ENCODE measurements at regions not wholly inside any gene's neighbourhood (a gene's known extent, or its start where the extent isn't known, plus 50 kb on each side); places are given as distances from the start of the nearest gene placed in this dataset.

DNA sequence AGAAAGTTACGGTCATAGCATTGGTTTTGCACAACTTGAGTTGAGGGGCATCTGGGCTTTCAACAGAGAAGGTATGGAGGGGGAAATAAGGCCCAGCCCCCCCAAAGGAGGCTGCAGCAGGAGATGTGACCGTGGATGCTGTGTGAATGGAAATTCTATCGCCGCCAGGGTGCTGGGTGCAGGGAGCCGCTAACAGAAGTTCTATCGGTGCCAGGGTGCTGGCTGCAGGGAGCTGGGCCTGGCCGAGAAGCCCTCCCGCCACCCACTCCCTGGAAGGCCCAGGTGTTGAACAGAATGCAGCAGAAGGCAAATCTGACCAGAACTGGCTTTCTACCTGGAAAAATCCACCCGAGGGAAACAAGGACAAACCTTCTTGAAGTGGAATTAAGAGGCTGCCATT is 115.0 kb downstream of the SHANK2 start:
- no peaks in the 10 kb centered on the region for H3K4me1 ChIP-seq (ENCODE audit: control insufficient read depth, low read length)
- H3K36me3 ChIP-seq (ENCODE audit: control insufficient read depth, low read length) = no peaks in the 10 kb centered on the region
- H3K4me2 ChIP-seq (ENCODE audit: low read length) = no peak overlapping the region
- TF ChIP-seq EZH2phosphoT487 (IDR thresholded peaks at IDR 0.05; ENCODE audit: borderline replicate concordance, low read length) = no peak
- TF ChIP-seq, protein P1, sequence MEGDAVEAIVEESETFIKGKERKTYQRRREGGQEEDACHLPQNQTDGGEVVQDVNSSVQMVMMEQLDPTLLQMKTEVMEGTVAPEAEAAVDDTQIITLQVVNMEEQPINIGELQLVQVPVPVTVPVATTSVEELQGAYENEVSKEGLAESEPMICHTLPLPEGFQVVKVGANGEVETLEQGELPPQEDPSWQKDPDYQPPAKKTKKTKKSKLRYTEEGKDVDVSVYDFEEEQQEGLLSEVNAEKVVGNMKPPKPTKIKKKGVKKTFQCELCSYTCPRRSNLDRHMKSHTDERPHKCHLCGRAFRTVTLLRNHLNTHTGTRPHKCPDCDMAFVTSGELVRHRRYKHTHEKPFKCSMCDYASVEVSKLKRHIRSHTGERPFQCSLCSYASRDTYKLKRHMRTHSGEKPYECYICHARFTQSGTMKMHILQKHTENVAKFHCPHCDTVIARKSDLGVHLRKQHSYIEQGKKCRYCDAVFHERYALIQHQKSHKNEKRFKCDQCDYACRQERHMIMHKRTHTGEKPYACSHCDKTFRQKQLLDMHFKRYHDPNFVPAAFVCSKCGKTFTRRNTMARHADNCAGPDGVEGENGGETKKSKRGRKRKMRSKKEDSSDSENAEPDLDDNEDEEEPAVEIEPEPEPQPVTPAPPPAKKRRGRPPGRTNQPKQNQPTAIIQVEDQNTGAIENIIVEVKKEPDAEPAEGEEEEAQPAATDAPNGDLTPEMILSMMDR (IDR thresholded peaks at IDR 0.05; ENCODE audit: low read depth, low read length, poor library complexity, severe bottlenecking) = no peak
- H3K27me3 ChIP-seq (ENCODE audit: control insufficient read depth, low read length) = no peaks in the 10 kb centered on the region
- H3K4me3 ChIP-seq (ENCODE audit: low read length) = no peak overlapping the region
- H3K27ac ChIP-seq (ENCODE audit: low read depth, low read length) = no peak overlapping the region
- no peaks in the 10 kb centered on the region for H3F3A ChIP-seq (ENCODE audit: control insufficient read depth, insufficient read depth)
- no peaks in the 10 kb centered on the region for H3K79me2 ChIP-seq (ENCODE audit: control insufficient read depth, low read length)
- H3K9me3 ChIP-seq (ENCODE audit: control insufficient read depth, insufficient read depth, low read length) = no peaks in the 10 kb centered on the region
- H4K20me1 ChIP-seq (ENCODE audit: control insufficient read depth, insufficient read depth, low read depth, low read length) = no peaks in the 10 kb centered on the region
- H3K9me2 ChIP-seq (replicated peaks; ENCODE audit: control insufficient read depth, low read length) = no peaks in the 10 kb centered on the region

DNA sequence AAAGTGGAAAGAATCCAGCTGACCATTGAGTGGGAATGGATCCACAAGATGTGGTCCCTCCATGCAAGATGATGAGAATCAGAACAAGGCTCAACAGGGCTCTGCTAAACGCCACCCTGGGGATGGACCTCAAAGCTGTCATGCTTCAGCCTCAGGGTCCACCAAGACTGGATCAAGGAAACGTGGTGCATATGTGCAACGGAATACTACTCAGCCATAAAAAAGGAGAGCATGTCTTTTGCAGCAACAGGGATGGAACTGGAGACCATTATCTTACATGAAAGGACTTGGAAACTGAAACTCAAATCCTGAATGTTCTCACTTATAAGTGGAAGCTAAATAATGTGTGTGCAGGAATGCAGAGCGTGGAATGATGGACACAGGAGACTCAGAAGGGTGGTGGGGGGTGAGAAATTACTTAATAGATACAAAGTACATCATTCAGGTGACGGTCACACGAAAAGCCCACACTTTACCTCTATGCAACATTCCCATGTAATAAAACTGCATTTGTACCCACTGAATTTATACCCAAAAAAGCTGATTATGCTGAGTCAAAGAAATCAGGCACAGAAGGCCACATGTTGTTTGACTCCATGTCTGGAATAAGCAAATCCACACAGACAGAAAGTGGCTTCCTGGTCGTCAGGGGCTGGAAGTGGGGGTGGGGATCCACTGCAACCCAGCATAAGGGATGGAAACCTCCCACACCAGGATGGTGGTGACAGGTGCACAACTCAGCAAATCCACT is 116.1 kb downstream of the SHANK2 start:
- Histone ChIP-seq H3K36me3 (ENCODE audit: control insufficient read depth, low read length) (no peaks in the 10 kb centered on the region), H3F3A (ENCODE audit: control insufficient read depth, insufficient read depth) (no peaks in the 10 kb centered on the region), H3K4me3 (ENCODE audit: low read length) (no peak overlapping the region), H3K4me2 (ENCODE audit: low read length) (no peak overlapping the region), H3K9me3 (ENCODE audit: control insufficient read depth, insufficient read depth, low read length) (no peaks in the 10 kb centered on the region), H3K9me2 (replicated peaks; ENCODE audit: control insufficient read depth, low read length) (no peaks in the 10 kb centered on the region), H3K27ac (ENCODE audit: low read depth, low read length) (no peak overlapping the region), H3K27me3 (ENCODE audit: control insufficient read depth, low read length) (no peaks in the 10 kb centered on the region), H3K79me2 (ENCODE audit: control insufficient read depth, low read length) (no peaks in the 10 kb centered on the region), H3K4me1 (ENCODE audit: control insufficient read depth, low read length) (no peaks in the 10 kb centered on the region), H4K20me1 (ENCODE audit: control insufficient read depth, insufficient read depth, low read depth, low read length) (no peaks in the 10 kb centered on the region)
- TF ChIP-seq EZH2phosphoT487 (IDR thresholded peaks at IDR 0.05; ENCODE audit: borderline replicate concordance, low read length) = no peak
- TF ChIP-seq, protein P1 (IDR thresholded peaks at IDR 0.05; ENCODE audit: low read depth, low read length, poor library complexity, severe bottlenecking) = no peak

DNA sequence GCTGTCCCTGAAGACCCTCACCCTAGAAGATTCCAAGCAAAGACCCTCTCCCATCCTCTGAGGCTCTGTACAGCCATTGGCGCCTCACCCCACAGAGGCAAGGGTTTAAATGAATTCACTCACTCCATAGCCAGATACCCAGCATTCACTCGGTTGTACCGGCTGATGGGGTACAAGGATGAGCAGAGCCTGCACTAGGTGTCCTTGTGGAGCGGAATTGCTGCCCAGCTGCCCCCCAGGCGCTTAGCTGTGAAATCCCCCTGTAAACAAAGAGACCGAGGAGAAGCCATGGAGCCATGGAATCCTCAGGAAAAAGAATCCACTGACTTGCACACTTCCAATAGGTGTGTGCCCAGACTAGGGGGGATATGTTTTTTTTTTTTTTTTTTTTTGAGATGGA is 117.3 kb downstream of the SHANK2 start:
- no peaks in the 10 kb centered on the region for H3F3A ChIP-seq (ENCODE audit: control insufficient read depth, insufficient read depth)

More for the DNA sequence above, 117.3 kb downstream of the SHANK2 start:
- H3K79me2 ChIP-seq (ENCODE audit: control insufficient read depth, low read length) = no peaks in the 10 kb centered on the region
- no peak overlapping the region for H3K27ac ChIP-seq (ENCODE audit: low read depth, low read length)
- H3K36me3 ChIP-seq (ENCODE audit: control insufficient read depth, low read length) = no peaks in the 10 kb centered on the region
- no peaks in the 10 kb centered on the region for H3K27me3 ChIP-seq (ENCODE audit: control insufficient read depth, low read length)
- TF ChIP-seq EZH2phosphoT487 (IDR thresholded peaks at IDR 0.05; ENCODE audit: borderline replicate concordance, low read length) = no peak
- TF ChIP-seq, protein P1 (IDR thresholded peaks at IDR 0.05; ENCODE audit: low read depth, low read length, poor library complexity, severe bottlenecking) = no peak
- H3K4me2 ChIP-seq (ENCODE audit: low read length) = no peak overlapping the region
- no peaks in the 10 kb centered on the region for H4K20me1 ChIP-seq (ENCODE audit: control insufficient read depth, insufficient read depth, low read depth, low read length)
- H3K4me1 ChIP-seq (ENCODE audit: control insufficient read depth, low read length) = no peaks in the 10 kb centered on the region
- no peaks in the 10 kb centered on the region for H3K9me2 ChIP-seq (replicated peaks; ENCODE audit: control insufficient read depth, low read length)
- H3K4me3 ChIP-seq (ENCODE audit: low read length) = no peak overlapping the region
- no peaks in the 10 kb centered on the region for H3K9me3 ChIP-seq (ENCODE audit: control insufficient read depth, insufficient read depth, low read length)

Measured in DOHH2 (cell line).